ENCODE measurements at regions not wholly inside any gene's neighbourhood (a gene's known extent, or its start where the extent isn't known, plus 50 kb on each side); places are given as distances from the start of the nearest gene placed in this dataset.

- no peaks in the 10 kb centered on the region for H3K9me3 Mint-ChIP-seq
- peaks cover 41% of the 10 kb centered on the region for H3K27me3 Mint-ChIP-seq (ENCODE audit: low read depth)
- no peak for TF ChIP-seq CTCF (IDR thresholded peaks at IDR 0.05; ENCODE audit: unreplicated experiment in 3 of 3)
- H3K27ac Mint-ChIP-seq: no peak overlapping the region
- H3K36me3 Mint-ChIP-seq (ENCODE audit: low read depth): no peaks in the 10 kb centered on the region
- H3K4me1 Mint-ChIP-seq: no peaks in the 10 kb centered on the region
- no peak overlapping the region for H3K4me3 Mint-ChIP-seq
These were observed 97.9 kb upstream of the CRHR1 start for GRCh38 chr17:45686250-45686649.

GRCh38 chr17:45687594-45687993 lies 96.5 kb upstream of the CRHR1 start:
- TF ChIP-seq CTCF (IDR thresholded peaks at IDR 0.05; ENCODE audit: unreplicated experiment in 3 of 3): no peak
- Mint-ChIP-seq H3K36me3 (ENCODE audit: low read depth) (no peaks in the 10 kb centered on the region), H3K4me3 (no peak overlapping the region), H3K27me3 (ENCODE audit: low read depth) (peaks cover 43% of the 10 kb centered on the region), H3K27ac (no peak overlapping the region), H3K4me1 (no peaks in the 10 kb centered on the region), H3K9me3 (no peaks in the 10 kb centered on the region)

GRCh38 chr17:45688353-45688752 lies 95.8 kb upstream of the CRHR1 start:
- H3K9me3 Mint-ChIP-seq: no peaks in the 10 kb centered on the region
- H3K4me1 Mint-ChIP-seq: no peaks in the 10 kb centered on the region

GRCh38 chr17:45688820-45689219 lies 95.3 kb upstream of the CRHR1 start:
- Mint-ChIP-seq H3K4me1 (no peaks in the 10 kb centered on the region), H3K27me3 (ENCODE audit: low read depth) (peaks cover 40% of the 10 kb centered on the region), H3K9me3 (no peaks in the 10 kb centered on the region), H3K4me3 (no peak overlapping the region), H3K36me3 (ENCODE audit: low read depth) (no peaks in the 10 kb centered on the region), H3K27ac (no peak overlapping the region)
- no peak for TF ChIP-seq CTCF (IDR thresholded peaks at IDR 0.05; ENCODE audit: unreplicated experiment in 3 of 3)

More at GRCh38 chr17:45688353-45688752, 95.8 kb upstream of the CRHR1 start:
- H3K4me3 Mint-ChIP-seq: no peak overlapping the region
- no peak overlapping the region for H3K27ac Mint-ChIP-seq
- no peak for TF ChIP-seq CTCF (IDR thresholded peaks at IDR 0.05; ENCODE audit: unreplicated experiment in 3 of 3)
- no peaks in the 10 kb centered on the region for H3K36me3 Mint-ChIP-seq (ENCODE audit: low read depth)
- peaks cover 40% of the 10 kb centered on the region for H3K27me3 Mint-ChIP-seq (ENCODE audit: low read depth)

GRCh38 chr17:45689451-45689850 lies 94.7 kb upstream of the CRHR1 start:
- Mint-ChIP-seq H3K9me3 (no peaks in the 10 kb centered on the region), H3K27me3 (ENCODE audit: low read depth) (peaks cover 36% of the 10 kb centered on the region), H3K36me3 (ENCODE audit: low read depth) (no peaks in the 10 kb centered on the region), H3K4me1 (no peaks in the 10 kb centered on the region), H3K4me3 (no peak overlapping the region), H3K27ac (no peak overlapping the region)
- TF ChIP-seq CTCF (IDR thresholded peaks at IDR 0.05; ENCODE audit: unreplicated experiment in 3 of 3): no peak

GRCh38 chr17:45690625-45691275 lies 93.4 kb upstream of the CRHR1 start:
- Mint-ChIP-seq H3K36me3 (ENCODE audit: low read depth) (no peaks in the 10 kb centered on the region), H3K27me3 (ENCODE audit: low read depth) (peaks cover 38% of the 10 kb centered on the region), H3K9me3 (no peaks in the 10 kb centered on the region), H3K27ac (no peak overlapping the region), H3K4me3 (no peak overlapping the region), H3K4me1 (no peaks in the 10 kb centered on the region)
- no peak for TF ChIP-seq CTCF (IDR thresholded peaks at IDR 0.05; ENCODE audit: unreplicated experiment in 3 of 3)
